VCaP (cell line): ENCODE measurements at regions not wholly inside any gene's neighbourhood (a gene's known extent, or its start where the extent isn't known, plus 50 kb on each side); places are given as distances from the start of the nearest gene placed in this dataset.
"Not testable (repeated sequence)": the region's sequence is repeated elsewhere in the genome, so short reads cannot be mapped to it uniquely, and the experiment has no call there.

ENCODE experiments used
- H3K27ac ChIP-seq: fragments of 450-650 bp; 2 replicates; pipeline ENCODE4 v1.5.1; 2017
- TF ChIP-seq, protein P1 (sequence below): fragments of 450-650 bp; conservative IDR thresholded peaks from 2 replicates; pipeline ENCODE4 v1.5.1; 2017; ENCODE audit warnings: mild to moderate bottlenecking, moderate library complexity

DNA sequence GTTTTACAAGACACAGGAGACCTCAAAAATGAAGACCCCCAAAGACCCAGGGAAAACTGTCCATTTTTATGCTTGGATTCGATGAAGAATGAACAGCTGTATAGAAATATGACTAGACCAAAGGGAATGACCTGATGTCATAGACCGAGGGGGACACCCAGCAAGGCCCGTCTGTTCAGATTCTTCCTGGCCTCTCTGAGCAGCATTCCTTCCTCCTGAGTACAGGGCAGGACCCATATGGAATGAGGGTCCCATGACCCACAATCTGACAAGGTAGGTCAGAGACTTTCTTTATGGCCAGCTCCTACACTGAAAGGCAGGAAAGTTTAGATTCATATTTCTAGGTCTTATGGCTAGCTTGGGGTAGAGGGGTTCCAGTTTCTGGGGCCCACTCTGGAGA lies 356.0 kb downstream of the GATA3 start:
- no peak overlapping the region for H3K27ac ChIP-seq
- TF ChIP-seq, protein P1, sequence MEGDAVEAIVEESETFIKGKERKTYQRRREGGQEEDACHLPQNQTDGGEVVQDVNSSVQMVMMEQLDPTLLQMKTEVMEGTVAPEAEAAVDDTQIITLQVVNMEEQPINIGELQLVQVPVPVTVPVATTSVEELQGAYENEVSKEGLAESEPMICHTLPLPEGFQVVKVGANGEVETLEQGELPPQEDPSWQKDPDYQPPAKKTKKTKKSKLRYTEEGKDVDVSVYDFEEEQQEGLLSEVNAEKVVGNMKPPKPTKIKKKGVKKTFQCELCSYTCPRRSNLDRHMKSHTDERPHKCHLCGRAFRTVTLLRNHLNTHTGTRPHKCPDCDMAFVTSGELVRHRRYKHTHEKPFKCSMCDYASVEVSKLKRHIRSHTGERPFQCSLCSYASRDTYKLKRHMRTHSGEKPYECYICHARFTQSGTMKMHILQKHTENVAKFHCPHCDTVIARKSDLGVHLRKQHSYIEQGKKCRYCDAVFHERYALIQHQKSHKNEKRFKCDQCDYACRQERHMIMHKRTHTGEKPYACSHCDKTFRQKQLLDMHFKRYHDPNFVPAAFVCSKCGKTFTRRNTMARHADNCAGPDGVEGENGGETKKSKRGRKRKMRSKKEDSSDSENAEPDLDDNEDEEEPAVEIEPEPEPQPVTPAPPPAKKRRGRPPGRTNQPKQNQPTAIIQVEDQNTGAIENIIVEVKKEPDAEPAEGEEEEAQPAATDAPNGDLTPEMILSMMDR, result no peak

DNA sequence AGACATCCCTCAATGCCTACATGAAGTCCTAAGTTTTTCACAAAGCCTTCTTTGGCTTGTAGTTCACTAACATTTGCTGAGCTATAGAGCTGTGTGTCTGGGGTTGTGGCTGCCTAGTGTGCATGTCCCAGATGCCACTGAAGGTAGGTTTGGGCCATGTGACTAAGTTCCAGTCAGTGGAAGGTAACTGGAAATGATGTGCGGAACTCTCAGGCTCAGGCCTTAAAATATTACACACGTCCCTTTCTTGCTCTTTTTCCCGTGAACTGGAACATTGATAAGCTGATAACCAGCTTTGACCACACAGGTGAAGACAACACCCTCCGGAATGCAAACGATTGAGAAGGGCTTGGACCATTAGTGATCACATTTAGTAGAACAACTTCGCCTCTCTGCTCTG lies 358.1 kb downstream of the GATA3 start:
- H3K27ac ChIP-seq, result no peak overlapping the region
- TF ChIP-seq, protein P1, result no peak

DNA sequence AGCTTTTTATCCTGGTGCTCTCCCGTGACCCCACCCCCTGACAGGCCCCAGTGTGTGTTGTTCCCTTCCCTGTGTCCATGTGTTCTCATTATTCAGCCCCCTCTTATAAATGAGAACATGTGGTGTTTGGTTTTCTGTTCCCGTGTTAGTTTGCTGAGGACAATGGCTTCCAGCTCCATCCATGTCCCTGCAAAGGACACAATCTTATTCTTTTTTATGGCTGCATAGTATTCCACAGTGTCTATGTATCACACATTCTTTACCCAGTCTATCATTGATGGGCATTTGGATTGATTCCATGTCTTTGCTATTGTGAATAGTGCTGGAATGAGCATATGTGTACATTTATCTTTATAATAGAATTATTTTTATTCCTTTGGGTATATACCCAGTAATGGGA lies 360.5 kb downstream of the GATA3 start:
- not testable (repeated sequence) for H3K27ac ChIP-seq

DNA sequence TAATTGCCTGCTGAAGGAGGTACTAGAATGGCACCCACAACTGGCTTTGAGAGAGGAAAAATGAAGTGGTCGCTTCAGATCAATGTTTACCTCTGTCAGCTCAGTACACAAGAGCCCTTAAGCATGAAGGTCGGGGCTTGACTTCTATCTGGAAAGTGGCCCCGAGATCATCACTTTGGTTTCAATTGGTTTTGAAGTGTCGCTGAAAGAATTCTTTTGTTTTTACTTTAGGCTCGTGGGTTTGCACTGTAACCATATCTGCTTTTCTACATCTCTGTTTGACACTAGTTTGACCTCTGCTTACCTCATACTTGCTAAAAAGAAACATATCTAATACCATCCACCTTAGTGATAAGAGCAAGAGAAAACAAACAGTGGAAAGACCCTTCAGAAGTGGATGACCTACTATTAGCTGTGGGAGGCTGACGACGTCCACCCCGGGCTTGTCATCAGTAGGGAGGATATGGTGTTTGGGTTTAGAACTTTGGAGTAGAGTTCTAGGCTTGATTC lies 361.8 kb downstream of the GATA3 start:
- no peak overlapping the region for H3K27ac ChIP-seq
- TF ChIP-seq, protein P1, result no peak

DNA sequence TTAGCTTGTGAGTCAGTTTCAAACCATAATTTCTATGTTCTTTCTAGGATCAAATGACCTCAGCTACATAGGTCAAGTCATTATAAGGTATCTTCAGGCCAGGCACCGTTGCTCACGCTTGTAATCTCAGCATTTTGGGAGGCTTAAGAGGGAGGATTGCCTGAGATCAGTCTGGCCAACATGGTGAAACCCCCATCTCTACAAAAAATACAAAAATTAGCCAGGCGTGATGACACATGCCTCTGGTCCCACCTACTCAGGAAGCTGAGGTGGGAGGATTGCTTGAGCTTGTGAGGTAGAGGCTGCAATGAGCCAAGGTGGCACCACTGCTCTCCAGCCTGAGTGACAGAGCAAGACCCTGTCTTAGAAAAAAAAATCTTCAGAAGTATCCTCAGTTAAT lies 362.3 kb downstream of the GATA3 start:
- TF ChIP-seq, protein P1, result no peak
- no peak overlapping the region for H3K27ac ChIP-seq

DNA sequence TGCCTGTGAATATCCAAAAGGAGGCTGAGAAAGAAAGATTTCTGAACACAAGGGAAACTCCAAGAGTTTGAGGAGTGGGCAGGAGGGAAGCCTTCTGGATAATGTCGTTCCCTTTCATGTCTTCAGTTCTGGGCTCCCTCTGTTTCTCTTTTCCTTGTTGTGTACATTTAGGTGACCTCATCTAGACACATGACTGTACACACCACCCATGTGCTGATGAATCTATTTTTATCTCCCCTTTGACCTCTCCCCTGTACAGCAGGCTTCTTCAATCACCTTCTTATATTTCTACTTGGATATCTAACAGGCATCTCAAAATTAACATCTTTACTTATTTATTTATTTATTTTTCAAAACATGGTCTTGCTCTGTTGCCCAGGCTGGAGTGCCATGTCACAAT lies 363.1 kb downstream of the GATA3 start:
- TF ChIP-seq, protein P1, result no peak

DNA sequence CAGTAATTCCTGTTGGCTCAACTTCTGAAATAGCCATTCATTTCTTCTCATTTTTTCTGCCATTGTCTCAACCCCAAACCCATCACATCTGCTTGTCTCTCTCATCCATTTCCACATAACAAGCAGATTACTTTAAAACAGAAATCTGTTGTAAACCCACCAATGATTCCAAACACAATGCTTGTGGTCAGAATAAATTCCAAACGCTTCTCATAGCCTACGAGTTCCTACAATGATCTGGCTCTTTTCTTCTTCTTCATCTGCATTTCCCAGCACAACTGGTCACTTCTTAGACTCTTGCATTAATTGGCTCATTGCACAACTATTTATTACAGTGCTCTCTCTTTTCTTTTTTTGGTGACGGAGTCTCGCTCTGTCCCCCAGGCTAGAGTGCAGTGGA lies 364.1 kb downstream of the GATA3 start:
- TF ChIP-seq, protein P1, result no peak
- no peak overlapping the region for H3K27ac ChIP-seq

More for the DNA sequence above, 363.1 kb downstream of the GATA3 start:
- no peak overlapping the region for H3K27ac ChIP-seq

DNA sequence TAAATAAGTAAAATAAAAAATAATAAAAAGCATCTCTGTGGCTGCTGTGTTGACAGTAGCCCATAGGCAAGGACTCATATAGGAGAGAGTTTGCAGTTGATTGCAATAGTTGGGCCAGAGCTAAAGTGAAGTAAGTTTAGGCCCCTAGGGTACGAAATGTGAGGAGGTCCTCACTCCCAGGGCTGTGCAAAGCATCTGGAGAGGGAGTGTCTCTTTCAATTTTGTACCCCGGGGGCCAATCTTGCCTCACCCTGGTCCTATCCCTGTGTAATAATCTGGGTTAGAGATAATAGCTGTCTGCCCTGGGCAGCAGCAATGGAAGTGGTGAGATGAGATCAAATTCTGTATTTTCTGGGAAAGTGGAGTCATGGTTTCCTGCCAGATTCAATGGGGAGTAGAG lies 365.7 kb downstream of the GATA3 start:
- TF ChIP-seq, protein P1, result no peak
- no peak overlapping the region for H3K27ac ChIP-seq
